ENCODE measurements at regions not wholly inside any gene's neighbourhood (a gene's known extent, or its start where the extent isn't known, plus 50 kb on each side); places are given as distances from the start of the nearest gene placed in this dataset.

GRCh38 chrX:43469391-43470054 lies 186.6 kb upstream of the MAOA start:
- H3K4me3 ChIP-seq (ENCODE audit: low read depth, low read length) = no peak overlapping the region
- TF ChIP-seq CTCF (IDR thresholded peaks at IDR 0.05; ENCODE audit: borderline replicate concordance, insufficient read depth, low read depth, low read length) = no peak

GRCh38 chrX:43474321-43474720 lies 181.8 kb upstream of the MAOA start:
- TF ChIP-seq CTCF (IDR thresholded peaks at IDR 0.05; ENCODE audit: borderline replicate concordance, insufficient read depth, low read depth, low read length) = no peak
- no peak overlapping the region for H3K4me3 ChIP-seq (ENCODE audit: low read depth, low read length)

- H3K4me3 ChIP-seq (ENCODE audit: low read depth, low read length) = no peak overlapping the region
- no peak for TF ChIP-seq CTCF (IDR thresholded peaks at IDR 0.05; ENCODE audit: borderline replicate concordance, insufficient read depth, low read depth, low read length)
Observed at GRCh38 chrX:43479070-43479469, 177.0 kb upstream of the MAOA start.

- no peak for TF ChIP-seq CTCF (IDR thresholded peaks at IDR 0.05; ENCODE audit: borderline replicate concordance, insufficient read depth, low read depth, low read length)
- no peak overlapping the region for H3K4me3 ChIP-seq (ENCODE audit: low read depth, low read length)
Observed at GRCh38 chrX:43479850-43480249, 176.2 kb upstream of the MAOA start.

- H3K4me3 ChIP-seq (ENCODE audit: low read depth, low read length) = no peak overlapping the region
- TF ChIP-seq CTCF (IDR thresholded peaks at IDR 0.05; ENCODE audit: borderline replicate concordance, insufficient read depth, low read depth, low read length) = no peak
Observed at GRCh38 chrX:43481576-43481975, 174.5 kb upstream of the MAOA start.

- H3K4me3 ChIP-seq (ENCODE audit: low read depth, low read length) = no peak overlapping the region
- TF ChIP-seq CTCF (IDR thresholded peaks at IDR 0.05; ENCODE audit: borderline replicate concordance, insufficient read depth, low read depth, low read length) = no peak
Observed at GRCh38 chrX:43493756-43494155, 162.3 kb upstream of the MAOA start.

GRCh38 chrX:43500246-43500645 lies 155.9 kb upstream of the MAOA start:
- no peak overlapping the region for H3K4me3 ChIP-seq (ENCODE audit: low read depth, low read length)
- TF ChIP-seq CTCF (IDR thresholded peaks at IDR 0.05; ENCODE audit: borderline replicate concordance, insufficient read depth, low read depth, low read length) = no peak
